ENCODE measurements at regions not wholly inside any gene's neighbourhood (a gene's known extent, or its start where the extent isn't known, plus 50 kb on each side); places are given as distances from the start of the nearest gene placed in this dataset.
A peak's percentile ranks its signal among the peaks of the same experiment; 100 is the strongest.

GRCh38 chrX:115897956-115898355, 272.6 kb upstream of the AGTR2 start:
- no peaks in the 10 kb centered on the region for H3K36me3 ChIP-seq (ENCODE audit: insufficient read depth, low read length)

DNA sequence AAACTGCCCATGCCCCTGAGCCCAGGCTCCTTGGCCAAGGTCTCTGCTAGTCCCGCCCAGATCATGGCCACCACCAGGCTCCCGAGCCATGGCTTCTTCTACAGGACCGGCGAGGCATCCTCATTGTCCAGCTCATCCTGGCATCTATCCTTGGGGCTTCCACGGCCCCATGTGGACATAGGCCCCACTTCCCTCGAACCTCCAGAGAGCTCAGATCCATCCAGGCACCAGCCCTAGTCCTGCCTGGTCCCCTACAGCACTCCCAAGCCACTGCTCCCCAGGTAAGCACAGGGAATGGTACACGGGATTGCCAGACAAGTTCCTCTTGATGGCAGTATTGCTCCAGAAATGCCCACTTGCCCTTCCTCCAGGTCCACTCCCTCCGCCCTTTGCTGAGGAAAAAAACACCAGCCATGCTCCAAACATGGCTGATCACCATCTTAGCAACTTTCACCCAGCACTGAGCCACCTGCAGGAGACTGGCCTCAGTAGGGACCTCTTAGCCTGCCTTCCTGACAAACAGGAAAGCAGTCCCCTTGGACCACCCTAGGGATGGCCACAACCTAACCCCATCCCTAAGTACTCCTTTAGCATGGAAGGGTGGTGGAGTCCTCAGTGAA, 272.1 kb upstream of the AGTR2 start:
- 0 out of 2 replicates have a peak overlapping the region, but pooled peaks have one; percentile 70 for H2AFZ ChIP-seq (ENCODE audit: low read length)
- H3F3A ChIP-seq (ENCODE audit: low read depth) = no peaks in the 10 kb centered on the region
- no peaks in the 10 kb centered on the region for H3K27me3 ChIP-seq (ENCODE audit: insufficient read depth, low read length, poor library complexity, severe bottlenecking)
- H4K20me1 ChIP-seq (ENCODE audit: insufficient read depth, low read length, poor library complexity, severe bottlenecking) = no peaks in the 10 kb centered on the region
- TF ChIP-seq EZH2phosphoT487 (IDR thresholded peaks at IDR 0.05; ENCODE audit: borderline replicate concordance) (no peak), CTCF (conservative IDR thresholded peaks at IDR 0.05; ENCODE audit: low read length) (peak; percentile 59)
- H3K9me2 ChIP-seq (replicated peaks; ENCODE audit: low read depth, low read length) = no peaks in the 10 kb centered on the region
- no peaks in the 10 kb centered on the region for H3K9me3 ChIP-seq (ENCODE audit: insufficient read depth, low read depth, low read length)
- peak overlapping the region; percentile 35 for H3K4me3 ChIP-seq (ENCODE audit: low read length, poor library complexity, severe bottlenecking)
- peaks cover 22% of the 10 kb centered on the region for H3K4me1 ChIP-seq (ENCODE audit: insufficient read depth, low read length, poor library complexity, severe bottlenecking)
- no peaks in the 10 kb centered on the region for H3K79me2 ChIP-seq (ENCODE audit: insufficient read depth, low read length)
- peak overlapping the region; percentile 68 for H3K4me2 ChIP-seq (ENCODE audit: low read depth, low read length, poor library complexity, severe bottlenecking)
- no peak overlapping the region for H3K9ac ChIP-seq (ENCODE audit: low read depth, low read length, poor library complexity, severe bottlenecking)
- H3K36me3 ChIP-seq (ENCODE audit: insufficient read depth, low read length) = no peaks in the 10 kb centered on the region

More at GRCh38 chrX:115897956-115898355, 272.6 kb upstream of the AGTR2 start:
- Histone ChIP-seq H2AFZ (ENCODE audit: low read length) (no peak overlapping the region), H3F3A (ENCODE audit: low read depth) (no peaks in the 10 kb centered on the region), H3K79me2 (ENCODE audit: insufficient read depth, low read length) (no peaks in the 10 kb centered on the region), H3K4me3 (ENCODE audit: low read length, poor library complexity, severe bottlenecking) (no peak overlapping the region), H3K9me3 (ENCODE audit: insufficient read depth, low read depth, low read length) (no peaks in the 10 kb centered on the region), H3K9me2 (replicated peaks; ENCODE audit: low read depth, low read length) (no peaks in the 10 kb centered on the region), H3K4me2 (ENCODE audit: low read depth, low read length, poor library complexity, severe bottlenecking) (no peak overlapping the region), H3K9ac (ENCODE audit: low read depth, low read length, poor library complexity, severe bottlenecking) (no peak overlapping the region), H3K27me3 (ENCODE audit: insufficient read depth, low read length, poor library complexity, severe bottlenecking) (no peaks in the 10 kb centered on the region), H4K20me1 (ENCODE audit: insufficient read depth, low read length, poor library complexity, severe bottlenecking) (no peaks in the 10 kb centered on the region), H3K4me1 (ENCODE audit: insufficient read depth, low read length, poor library complexity, severe bottlenecking) (peaks cover 22% of the 10 kb centered on the region)
- TF ChIP-seq EZH2phosphoT487 (IDR thresholded peaks at IDR 0.05; ENCODE audit: borderline replicate concordance) = no peak

- no peaks in the 10 kb centered on the region for H3K27me3 ChIP-seq (ENCODE audit: insufficient read depth, low read length, poor library complexity, severe bottlenecking)
- H3K79me2 ChIP-seq (ENCODE audit: insufficient read depth, low read length) = no peaks in the 10 kb centered on the region
- no peaks in the 10 kb centered on the region for H3K9me2 ChIP-seq (replicated peaks; ENCODE audit: low read depth, low read length)
- no peaks in the 10 kb centered on the region for H3F3A ChIP-seq (ENCODE audit: low read depth)
- peak overlapping the region; percentile 68 for H3K4me2 ChIP-seq (ENCODE audit: low read depth, low read length, poor library complexity, severe bottlenecking)
- H4K20me1 ChIP-seq (ENCODE audit: insufficient read depth, low read length, poor library complexity, severe bottlenecking) = no peaks in the 10 kb centered on the region
- H3K4me3 ChIP-seq (ENCODE audit: low read length, poor library complexity, severe bottlenecking) = no peak overlapping the region
- no peak overlapping the region for H3K9ac ChIP-seq (ENCODE audit: low read depth, low read length, poor library complexity, severe bottlenecking)
- no peaks in the 10 kb centered on the region for H3K36me3 ChIP-seq (ENCODE audit: insufficient read depth, low read length)
- TF ChIP-seq CTCF (conservative IDR thresholded peaks at IDR 0.05; ENCODE audit: low read length) (no peak), EZH2phosphoT487 (IDR thresholded peaks at IDR 0.05; ENCODE audit: borderline replicate concordance) (no peak)
- H2AFZ ChIP-seq (ENCODE audit: low read length) = no peak overlapping the region
- peaks cover 22% of the 10 kb centered on the region for H3K4me1 ChIP-seq (ENCODE audit: insufficient read depth, low read length, poor library complexity, severe bottlenecking)
- no peaks in the 10 kb centered on the region for H3K9me3 ChIP-seq (ENCODE audit: insufficient read depth, low read depth, low read length)
Observed at GRCh38 chrX:115900425-115900824, 270.1 kb upstream of the AGTR2 start.

DNA sequence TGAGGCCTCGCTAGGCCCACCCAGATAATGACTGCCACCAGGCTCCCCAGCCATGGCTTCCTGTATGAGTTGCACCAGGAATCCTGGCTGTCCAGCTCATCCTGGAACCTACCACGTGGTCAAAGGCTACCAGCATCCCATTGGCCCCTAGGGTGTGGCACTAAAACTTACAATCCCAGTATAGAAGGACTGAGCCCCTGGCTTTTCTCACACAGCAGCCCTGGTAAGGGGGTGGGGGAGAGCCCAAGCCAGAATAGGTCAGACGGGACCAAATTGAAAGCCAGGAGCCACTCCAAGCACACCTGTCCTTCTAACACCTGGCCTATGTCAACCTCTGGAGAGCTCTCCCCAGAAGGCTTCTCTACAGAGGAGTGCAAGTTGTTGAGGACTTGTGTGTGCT, 269.3 kb upstream of the AGTR2 start:
- Histone ChIP-seq H3K4me1 (ENCODE audit: insufficient read depth, low read length, poor library complexity, severe bottlenecking) (peaks cover 22% of the 10 kb centered on the region), H3K9me2 (replicated peaks; ENCODE audit: low read depth, low read length) (no peaks in the 10 kb centered on the region), H3K79me2 (ENCODE audit: insufficient read depth, low read length) (no peaks in the 10 kb centered on the region), H3K27me3 (ENCODE audit: insufficient read depth, low read length, poor library complexity, severe bottlenecking) (no peaks in the 10 kb centered on the region), H2AFZ (ENCODE audit: low read length) (no peak overlapping the region), H3K9ac (ENCODE audit: low read depth, low read length, poor library complexity, severe bottlenecking) (no peak overlapping the region), H3K4me2 (ENCODE audit: low read depth, low read length, poor library complexity, severe bottlenecking) (no peak overlapping the region), H3K36me3 (ENCODE audit: insufficient read depth, low read length) (no peaks in the 10 kb centered on the region), H3F3A (ENCODE audit: low read depth) (no peaks in the 10 kb centered on the region), H4K20me1 (ENCODE audit: insufficient read depth, low read length, poor library complexity, severe bottlenecking) (no peaks in the 10 kb centered on the region), H3K9me3 (ENCODE audit: insufficient read depth, low read depth, low read length) (no peaks in the 10 kb centered on the region), H3K4me3 (ENCODE audit: low read length, poor library complexity, severe bottlenecking) (no peak overlapping the region)
- TF ChIP-seq EZH2phosphoT487 (IDR thresholded peaks at IDR 0.05; ENCODE audit: borderline replicate concordance) (no peak), CTCF (conservative IDR thresholded peaks at IDR 0.05; ENCODE audit: low read length) (no peak)
